Stimulated activated CD4-positive, alpha-beta T cell treated with anti-CD3 and anti-CD28 coated beads, Interleukin-4, amount 100 ng/mL, for 1 hour (primary cell): ENCODE measurements at regions not wholly inside any gene's neighbourhood (a gene's known extent, or its start where the extent isn't known, plus 50 kb on each side); places are given as distances from the start of the nearest gene placed in this dataset.

ENCODE experiments used
- DNase-seq: peaks from one replicate; pipeline ENCODE4 v3.0.0-alpha.2; 2020

DNA sequence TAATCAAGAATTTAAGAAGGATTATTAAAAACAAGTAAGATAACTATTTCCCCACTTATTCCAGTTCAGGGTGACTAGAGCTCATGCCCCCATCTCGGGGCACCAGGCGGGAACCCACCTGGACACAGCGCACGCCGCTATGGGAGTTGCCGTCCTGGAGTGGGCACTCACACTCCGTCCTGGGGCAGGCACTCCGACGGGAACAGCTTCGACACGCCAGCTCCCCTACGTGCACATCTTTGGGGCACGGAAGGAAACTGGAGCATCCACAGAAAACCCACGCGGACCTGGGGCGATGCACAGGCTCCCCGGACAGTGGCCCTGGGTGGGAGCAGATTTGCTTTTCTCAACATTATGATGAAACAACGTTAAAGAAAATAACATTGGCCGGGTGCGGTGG is 52.0 kb upstream of the GATA5 start:
- DNase-seq: no peak

DNA sequence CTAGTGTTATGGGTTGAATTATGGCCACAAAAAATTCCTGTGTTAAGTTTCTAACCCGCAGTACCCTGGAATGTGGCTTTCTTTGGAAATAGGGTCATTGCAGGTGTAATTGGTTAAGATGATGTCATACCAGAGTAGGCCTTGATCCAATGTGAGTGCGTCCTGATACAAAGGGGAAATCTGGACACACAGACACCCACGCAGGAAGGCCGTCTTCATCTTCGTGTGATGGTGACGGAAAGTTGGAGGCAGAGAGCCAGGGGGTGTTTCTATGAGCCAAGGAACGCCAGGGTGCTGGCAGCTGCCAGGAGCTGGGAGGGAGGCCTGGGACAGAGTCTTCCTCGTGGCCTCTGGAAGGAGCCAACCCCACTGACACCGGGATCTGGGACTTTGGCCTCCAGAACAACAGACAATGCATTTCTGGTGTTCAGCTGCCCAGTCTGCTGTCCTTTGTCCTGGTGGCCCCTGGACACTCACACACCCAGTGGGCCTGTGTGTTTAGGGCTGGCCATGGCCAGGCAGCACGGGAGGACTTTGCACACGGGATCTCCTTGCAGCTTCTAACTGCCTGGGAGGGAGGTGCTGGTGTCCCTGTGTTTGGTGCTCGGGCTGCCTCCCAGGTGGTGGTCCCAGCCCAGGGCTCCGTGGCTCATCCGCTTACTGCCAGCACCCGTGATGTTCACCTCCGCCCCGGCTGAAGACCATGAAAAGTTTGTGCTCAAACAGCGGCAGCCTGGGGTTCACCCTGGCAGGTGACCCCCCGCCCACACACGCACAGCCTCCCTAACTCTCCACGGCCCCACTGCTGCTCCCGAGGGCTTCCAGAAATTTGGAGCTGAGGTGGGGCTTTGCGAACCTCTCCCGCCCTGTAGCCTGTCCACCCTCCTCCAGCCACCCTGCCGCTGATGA is 53.4 kb upstream of the GATA5 start:
- no peak for DNase-seq

DNA sequence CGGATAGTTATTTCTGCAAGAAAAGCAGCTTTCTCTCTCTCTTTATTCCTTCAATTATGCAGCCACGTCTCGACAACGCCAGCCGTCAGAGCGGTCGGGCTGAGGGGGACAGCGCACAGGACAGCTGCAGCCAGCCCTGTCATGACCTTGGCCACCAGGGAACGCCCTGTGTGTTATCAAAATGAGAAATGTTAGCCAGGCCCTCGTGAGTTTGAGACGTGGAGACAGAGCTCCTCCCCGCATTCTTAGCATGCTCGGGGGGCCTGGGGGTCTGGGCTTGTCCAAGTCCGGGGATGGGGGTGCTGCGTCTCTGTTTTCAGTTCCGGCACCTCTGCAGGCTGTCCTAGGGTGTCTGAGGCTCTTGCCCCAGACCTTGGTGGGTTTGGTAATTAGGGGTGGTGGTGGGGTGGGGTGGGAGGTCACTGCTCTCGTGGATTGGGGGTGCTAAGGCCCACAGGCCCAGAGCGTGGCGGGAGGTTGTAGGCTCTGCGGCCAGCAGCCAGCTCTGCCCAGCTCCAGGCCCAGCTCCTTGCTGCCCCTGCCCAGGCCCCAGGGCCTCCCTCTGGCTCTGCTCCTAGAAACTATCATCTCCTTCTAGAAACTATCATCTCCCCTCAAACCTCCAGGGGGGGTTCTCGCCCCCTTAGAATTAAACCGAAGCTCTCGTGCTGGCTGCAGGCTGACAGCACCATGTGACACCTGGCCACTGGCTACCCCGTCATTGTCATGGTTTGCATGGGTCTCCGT is 54.3 kb upstream of the GATA5 start:
- no peak for DNase-seq

DNA sequence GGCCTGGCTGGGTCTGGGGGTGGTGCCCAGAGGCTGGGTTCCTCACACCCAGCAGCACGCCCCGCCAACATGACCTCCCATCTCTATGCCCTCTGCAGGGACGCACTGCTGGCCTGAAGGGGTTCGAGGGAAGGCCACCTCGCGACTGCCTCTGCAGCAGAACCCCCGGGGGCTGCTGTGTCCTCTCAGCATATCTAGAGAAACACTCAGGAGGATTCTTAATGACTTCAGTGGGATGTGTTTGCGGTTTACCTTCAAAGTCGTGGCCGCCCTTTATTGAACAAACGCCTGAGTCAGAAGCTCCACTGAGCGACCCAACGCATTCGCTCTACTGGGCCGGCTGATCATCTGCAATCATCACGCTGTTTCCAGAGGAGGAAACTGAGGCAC is 54.8 kb upstream of the GATA5 start:
- no peak for DNase-seq

DNA sequence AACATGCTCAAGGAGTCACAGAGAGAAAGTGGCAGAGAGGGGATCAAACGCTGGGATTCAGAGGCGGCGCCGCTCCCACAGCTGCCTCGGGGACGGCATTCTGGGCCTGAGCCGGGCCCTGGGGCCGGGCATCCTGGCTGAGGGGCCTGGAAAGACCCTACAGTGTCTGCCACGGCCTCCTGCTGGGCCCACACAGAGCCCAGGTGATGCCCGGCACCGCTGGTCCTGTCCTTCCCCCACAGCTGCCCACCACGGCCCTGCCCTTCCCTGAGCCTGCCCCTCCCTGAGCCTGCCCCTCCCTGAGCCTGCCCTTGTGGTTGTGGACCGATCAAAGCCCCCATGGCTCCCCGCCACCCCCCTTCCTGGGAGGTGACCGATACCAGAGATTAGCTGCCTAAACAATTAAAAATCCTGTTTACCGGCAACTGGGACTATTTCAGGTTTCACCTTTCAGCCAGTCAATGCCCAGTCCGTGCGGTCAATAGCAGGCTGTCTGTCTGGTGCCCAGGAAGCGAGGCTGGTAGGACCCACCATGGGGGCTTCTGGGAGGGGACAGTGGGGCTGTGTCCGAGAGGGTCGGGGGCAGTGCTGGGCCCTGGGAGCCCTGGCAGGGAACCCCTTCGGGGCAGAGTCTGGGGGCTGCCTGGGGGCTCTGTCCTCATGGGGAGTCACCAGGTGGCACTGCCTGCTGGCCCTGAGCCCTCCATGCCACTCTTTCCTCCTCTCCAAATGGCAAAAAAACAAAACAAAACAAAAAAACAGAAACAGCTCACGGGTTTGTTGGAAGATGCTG is 55.4 kb upstream of the GATA5 start:
- DNase-seq: no peak

DNA sequence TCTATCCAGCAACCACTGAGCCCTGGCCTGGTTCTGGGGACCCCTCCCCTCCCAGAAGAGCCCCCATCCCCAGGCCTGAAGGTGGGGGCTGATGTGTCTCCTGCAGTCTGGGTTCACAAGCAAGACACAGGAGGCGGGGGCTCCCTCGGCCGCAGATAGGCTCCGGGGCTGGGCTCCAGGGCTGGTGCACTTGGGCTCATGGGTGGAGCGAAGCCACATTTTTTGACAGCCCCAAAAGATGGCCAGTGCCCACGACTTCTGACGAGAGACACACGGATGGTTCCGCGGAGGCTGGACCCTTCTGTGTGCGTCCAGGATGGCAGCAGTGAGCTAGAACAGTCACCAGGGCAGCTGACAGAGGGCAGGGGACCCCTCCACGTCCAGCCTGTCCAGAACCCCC is 57.1 kb upstream of the GATA5 start:
- DNase-seq: no peak

DNA sequence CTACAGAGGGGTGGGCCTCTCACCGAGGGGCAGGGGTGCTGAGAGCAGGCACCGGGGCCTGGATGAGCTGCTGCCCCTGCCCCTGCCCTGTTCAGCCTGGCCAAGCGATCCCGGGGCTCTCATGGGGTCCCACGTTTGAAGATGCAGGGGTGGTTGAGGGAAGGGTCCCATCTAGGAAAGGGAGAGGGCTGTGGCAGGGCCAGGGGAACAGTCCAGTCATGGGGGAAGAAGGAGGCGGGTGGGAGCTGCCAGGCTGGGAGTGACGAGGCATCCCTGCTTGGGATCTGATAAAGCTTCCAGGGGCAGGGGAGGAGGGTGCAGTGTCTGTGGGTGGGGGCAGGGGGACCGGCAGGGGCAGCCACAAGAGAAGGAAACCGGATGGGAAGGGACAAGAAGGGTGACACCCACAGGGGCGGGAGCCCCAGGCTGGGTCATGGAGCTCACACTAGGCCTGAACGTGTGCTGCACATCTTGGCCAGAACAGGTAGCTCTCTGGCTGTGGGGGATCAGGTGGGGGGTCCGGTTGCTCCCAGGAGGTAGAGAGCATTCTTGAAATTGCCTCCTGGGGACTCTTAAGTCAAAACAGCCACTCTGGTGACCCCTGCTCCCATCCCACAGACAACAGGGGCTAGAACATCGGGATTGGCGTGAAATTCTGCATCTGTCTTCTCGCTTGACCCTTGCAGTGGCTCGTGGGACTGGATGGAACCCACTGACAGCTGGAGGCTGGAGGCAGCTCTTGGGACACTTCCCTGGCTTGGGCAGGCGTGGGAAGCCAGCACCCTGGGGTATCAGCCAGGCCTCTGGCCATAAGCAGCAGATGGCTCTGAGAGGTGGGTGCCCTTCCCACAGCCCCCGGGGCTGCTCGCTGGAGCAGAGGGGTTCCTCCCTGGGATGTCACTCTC is 58.0 kb upstream of the GATA5 start:
- DNase-seq: no peak

DNA sequence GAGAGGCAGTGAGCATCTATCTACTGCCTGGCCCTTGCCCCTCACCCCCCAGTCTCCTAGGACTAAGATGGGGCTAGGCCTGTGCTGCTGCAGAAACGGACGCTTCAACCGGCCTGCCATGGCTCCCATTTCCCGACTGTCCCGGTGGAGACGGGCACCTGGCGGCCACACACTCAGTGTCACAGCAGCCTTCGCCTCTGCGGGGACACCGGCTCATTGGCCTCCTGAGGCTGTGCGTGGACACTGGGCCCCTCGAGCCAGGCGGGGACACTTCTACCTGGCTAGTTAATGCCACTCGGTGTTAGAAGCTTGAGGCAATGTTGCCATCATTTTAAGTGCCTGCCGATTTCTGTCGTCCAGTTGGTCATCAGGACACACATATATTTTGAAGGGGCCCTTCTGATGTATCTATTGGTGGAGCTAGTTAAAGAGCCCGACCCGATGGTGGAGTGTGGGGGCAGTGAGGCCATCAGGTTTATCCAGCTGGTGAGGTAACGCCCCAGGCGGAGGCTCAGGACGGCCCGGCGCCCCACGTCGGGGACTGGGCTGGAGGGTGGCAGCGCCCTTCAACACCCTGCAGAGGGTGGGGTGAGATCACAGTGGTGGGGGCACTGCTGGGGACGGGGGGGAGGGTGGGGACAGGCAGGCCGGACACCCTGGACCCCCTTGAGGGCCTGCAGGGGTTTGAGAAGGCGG is 58.9 kb upstream of the GATA5 start:
- DNase-seq: no peak

DNA sequence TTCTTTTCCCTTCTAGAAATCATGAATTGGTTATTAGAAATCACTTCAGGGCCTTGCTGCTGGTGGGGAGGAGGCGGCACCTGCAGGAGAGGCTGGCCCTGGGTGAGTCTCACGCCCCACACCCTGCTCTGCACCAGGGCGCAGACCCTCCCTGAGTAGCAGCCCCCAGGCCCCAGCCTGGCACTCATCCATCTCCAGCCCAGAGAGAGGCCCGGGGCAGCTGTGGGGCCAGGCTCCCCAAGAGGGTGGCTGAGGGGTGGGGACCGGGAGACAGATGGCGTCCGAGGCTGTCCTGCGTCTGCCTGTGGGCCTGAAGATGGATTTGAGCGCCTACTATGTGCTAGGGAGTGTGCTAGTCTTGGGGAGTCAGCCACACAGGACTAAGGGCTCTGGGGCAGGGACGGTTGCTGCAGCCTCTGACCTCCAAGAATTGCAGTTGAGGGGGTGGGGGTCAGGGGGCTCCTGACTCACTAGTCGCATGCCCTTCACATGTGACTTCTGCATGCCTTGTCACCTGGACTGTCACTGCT is 59.6 kb upstream of the GATA5 start:
- DNase-seq: no peak

DNA sequence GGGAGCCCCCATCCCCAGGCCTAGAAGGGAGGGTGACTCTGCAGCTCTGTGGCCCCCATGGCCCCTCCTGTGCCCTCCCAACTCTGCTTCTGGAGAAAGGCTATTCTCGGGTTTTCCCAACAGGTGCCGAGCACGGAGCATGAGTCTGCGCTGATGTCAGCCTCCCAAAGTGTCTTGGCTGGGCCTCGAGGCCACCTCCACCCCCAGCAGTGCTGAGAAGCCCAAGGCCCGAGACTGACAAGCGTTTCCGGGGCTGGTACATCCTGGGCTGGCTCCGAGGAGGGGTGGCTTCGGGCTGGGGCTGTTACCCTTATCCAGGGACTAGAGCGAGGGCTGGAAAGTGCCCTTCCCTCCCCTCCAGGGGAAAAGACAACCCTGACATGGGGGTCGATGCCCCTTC is 60.2 kb upstream of the GATA5 start:
- no peak for DNase-seq

DNA sequence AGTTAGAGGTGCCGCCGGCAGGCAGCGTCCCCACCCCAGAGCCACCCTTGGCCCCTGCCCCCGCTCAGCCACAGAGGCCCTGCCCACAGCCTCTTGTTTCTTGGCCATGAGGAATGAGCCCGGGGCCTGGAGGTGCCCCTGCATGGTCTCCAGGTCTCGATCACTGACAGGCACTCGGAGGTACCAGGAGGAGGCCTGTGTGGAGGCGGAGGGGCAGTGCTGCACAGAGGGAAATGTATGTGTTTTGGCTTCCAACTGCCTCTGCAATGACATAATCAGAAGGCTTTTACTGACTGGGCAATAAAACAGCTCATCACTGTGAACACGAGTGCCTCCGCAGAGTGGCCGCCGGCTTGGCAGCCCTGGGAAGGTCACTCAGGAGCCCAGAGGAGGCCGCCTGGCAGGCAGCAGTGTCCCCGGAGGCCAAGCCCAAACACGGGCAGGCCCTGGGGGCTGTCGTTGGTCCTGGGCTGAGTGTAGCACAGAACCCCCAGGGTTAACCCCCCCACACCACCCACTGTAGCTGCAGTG is 61.1 kb upstream of the GATA5 start:
- DNase-seq: no peak

DNA sequence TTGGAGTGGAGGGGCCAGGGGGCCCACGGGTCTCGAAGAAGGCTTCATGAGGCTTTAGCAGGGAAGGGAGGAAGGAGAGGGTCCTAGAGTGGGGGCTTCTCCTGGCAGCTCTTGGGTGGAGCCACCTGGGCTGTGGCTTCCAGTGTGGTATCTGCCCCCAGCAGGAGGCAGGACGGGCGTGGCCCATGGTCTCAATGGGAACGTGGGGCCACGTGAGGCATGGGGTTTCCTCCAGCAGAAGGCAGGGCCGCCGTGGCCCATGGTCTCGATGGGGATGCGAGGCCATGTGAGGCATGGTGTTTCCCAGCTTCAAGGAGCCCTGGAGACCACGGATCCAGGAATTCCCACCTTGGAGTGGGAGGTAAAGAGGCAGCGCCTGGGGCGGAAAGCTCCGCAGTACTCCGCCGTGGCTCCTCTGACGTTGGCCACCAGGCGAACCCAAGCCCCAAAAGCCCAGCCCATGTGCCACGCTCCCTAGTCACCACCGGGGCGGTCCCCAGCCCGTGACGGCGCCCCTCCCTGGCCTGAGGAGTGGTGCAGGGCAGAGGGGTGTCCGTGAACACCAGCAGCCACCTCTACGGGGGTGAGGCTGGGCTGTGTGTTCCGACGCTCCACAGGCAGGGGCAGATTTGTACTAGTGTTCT is 62.0 kb upstream of the GATA5 start:
- no peak for DNase-seq

DNA sequence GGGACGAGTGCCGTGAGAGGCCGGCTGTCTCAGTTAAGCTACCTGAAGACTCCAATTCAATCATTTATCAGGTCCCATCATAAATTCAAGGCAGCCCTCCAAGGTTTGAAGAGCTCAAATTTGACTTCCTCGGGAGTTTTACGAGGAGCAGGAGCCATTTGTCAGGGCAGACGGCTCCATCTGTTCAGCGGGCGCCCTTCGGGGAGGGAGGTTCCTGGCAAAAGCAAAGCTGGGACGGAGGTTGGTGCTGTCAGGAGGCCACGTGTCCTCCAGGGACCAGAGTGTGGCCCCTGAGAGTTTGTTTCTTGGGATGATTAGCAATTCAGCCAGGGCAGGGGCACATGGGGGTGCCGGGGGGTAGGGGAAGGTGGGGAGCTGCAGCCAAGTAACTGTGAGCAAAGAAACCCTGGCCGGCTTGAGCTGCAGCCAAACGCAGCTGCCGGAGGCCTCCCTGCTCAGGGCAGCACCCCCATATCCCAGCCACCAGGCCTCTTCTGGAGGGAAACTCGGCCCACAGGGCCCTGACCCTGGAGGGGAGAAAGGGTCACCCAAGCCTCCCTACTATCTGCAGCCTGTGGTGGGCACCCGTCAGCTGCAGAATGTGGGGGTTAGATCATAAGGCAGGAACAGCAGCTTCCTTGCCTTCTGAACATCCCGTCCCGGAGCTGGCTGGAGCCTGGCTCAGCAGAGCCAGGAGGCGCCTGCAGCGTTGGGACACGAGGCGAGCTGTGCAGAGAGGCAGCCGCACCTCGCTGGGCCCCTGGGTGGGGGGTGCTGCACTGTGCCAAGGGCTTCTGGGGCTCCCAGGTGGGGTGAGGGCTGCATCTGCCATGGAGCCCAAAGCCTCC is 63.6 kb upstream of the GATA5 start:
- no peak for DNase-seq

DNA sequence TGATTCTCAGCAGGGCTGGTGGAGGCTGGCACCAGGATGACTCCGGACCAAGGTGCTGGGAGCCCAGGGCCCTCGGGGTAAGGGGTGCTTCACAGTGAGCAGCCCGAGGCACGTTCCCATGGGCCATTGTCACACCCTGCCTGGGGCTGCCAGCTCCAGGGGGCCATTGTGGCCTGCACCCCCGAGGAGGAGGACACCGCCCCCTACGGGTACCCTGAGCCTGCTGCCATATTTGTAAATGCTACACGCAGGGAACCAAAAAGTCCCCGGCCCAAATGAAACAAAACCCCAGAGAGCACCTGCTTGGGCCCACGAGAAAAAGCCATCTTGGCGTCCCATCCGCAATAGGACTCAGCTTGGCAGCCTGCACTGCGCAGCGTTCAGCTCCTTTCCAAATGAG is 64.7 kb upstream of the GATA5 start:
- no peak for DNase-seq

DNA sequence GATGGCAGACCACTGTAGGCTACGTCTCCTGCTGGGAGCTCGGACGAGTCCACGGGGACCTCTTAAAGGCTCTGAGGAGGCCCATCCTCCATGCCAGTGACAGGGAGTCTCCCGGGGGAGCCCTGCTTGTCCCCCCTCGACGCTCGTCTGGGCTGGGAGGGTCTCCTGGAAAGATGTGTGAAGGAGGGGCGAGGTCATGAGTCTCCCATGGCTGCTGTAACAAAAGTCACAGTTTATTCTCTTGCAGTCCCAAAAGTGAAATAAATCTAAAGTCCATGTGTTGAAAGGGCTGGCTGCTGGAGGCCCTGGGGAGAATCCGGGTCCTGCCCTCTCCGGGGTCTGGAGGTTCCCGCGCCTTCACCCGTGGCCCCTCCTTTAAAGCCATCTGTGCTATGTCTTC is 67.1 kb upstream of the GATA5 start:
- no peak for DNase-seq

DNA sequence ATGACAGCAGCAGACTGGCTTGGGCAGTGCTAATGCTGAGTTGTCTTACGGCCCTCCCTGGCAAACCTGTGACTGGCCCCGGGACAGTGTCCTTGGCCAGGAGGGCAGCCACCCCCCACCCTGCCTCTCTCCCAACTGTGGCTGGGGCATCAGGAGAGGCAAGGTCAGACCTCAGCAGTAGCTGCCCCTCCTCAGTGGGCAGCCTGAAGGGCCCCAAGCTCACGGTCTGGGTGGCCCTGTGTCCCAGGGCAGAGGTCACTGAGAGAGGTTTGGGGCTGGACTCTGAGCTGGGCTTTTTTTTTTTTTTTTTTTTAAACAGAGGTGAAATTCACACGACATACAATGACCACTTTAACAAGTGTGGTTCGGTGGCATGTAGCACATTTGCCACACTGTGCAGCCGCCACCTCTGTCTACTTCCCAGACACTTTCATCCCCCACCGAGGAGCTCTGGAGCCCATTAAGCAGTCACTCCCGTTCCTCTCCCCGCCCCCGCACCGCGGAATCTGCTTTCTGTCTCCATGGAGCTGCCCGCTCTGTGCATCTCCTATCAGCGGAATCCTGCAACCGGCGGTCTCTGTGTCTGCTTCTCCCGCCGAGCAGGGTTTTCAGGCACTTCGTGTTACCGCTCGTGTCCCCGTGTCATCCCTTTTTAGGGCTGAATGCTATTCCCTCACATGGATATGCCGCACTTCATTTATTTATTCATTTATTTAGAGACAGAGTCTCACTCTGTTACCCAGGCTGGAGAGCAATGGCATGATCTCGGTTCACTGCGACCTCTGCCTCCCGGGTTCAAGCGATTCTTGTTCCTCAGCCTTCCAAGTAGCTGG is 67.9 kb upstream of the GATA5 start:
- no peak for DNase-seq

DNA sequence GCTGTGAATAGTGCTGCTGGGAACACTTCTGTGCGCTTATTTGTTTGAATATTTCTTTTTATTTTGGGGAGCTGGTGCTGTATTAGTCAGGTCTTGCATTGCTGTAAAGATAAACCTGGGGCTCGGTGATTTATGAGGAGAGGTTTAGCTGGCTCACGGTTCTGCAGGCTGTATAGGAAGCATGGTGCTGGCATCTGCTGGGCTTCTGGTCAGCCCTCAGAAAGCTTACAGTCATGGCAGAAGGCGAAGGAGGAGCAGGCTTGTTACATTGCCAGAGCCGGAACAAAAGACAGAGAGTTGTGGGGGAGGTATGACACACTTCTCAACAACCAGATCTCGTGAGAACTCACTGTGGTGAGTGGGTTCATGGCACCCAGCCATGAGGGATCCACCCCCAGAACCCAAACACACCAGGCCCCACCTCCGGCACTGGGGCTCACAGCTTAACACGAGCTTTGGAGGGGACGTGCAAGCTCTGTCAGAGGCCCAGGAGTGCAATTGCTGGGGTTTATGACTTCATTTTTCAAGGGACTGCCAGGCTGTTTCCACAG is 68.8 kb upstream of the GATA5 start:
- no peak for DNase-seq

DNA sequence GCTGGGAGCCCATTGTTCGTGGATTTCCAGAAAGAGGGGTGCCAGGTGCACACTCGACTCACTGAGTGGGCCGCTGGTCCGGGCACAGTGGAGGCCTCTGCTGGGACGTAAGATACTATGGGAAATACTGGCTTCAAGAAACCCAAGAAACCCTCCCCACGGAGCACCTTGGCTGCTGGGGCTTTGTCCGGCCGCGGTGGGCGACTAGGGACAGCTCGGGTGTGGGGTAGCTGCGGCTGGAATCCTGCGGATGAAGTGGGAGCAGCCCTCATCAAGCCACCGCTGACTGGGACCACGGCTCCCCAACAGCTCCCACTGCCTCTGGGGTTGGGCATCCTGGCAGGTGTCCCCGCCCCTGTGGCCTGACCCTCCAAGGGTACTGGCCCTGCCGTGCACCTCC is 69.5 kb upstream of the GATA5 start:
- DNase-seq: no peak
